Caco-2 (cell line): ENCODE measurements at regions not wholly inside any gene's neighbourhood (a gene's known extent, or its start where the extent isn't known, plus 50 kb on each side); places are given as distances from the start of the nearest gene placed in this dataset.

Experiments
- BruUV-seq: library from RNA; stranded (reverse); fragments of 400-500 nt; replicated peaks from 2 replicates; lab custom pipeline; 2021; lab: Mats Ljungman, UMichigan
- CTCF ChIA-PET: fragments of 300-600 bp; sonication (Branson Sonifier 250); formaldehyde crosslinking; loops from one replicate; lab custom pipeline; 2022; ENCODE audit warnings: antibody characterized with exemption; lab: Charles Lee
- POLR2A ChIA-PET: fragments of 300-600 bp; sonication (Branson Sonifier 250); formaldehyde crosslinking; loops from one replicate; lab custom pipeline; 2022; ENCODE audit warnings: antibody characterized with exemption; lab: Charles Lee
- DNase-seq, 2 experiments: peaks; one replicate each; pipeline versions ENCODE4 v3.0.0 to v3.0.0-alpha.2; 2020 to 2022
- H3K27me3 ChIP-seq: replicated peaks from 2 replicates; pipeline ENCODE4 v1.6.0; 2011; ENCODE audit warnings: low read length; ENCODE audit not compliant: control insufficient read depth, insufficient read depth
- H3K36me3 ChIP-seq: 2 replicates; pipeline ENCODE4 v1.5.1; 2011; ENCODE audit warnings: low read length; ENCODE audit not compliant: control insufficient read depth, insufficient read depth
- H3K4me1 ChIP-seq: fragments of 250-450 bp; sonication (Bioruptor Pico); 2 replicates; pipeline ENCODE4 v1.5.1; 2020; ENCODE audit warnings: mild to moderate bottlenecking
- H3K4me3 ChIP-seq: 2 replicates; pipeline ENCODE4 v1.5.1; 2011; ENCODE audit warnings: low read depth, mild to moderate bottlenecking, control low read depth, low read length
- H3K9me3 ChIP-seq: fragments of 250-450 bp; sonication (Bioruptor Pico); 2 replicates; pipeline ENCODE4 v1.5.1; 2020; ENCODE audit warnings: mild to moderate bottlenecking, moderate library complexity
- H3K27ac Mint-ChIP-seq: one replicate; pipeline ENCODE4 v1.8.0; 2022; ENCODE audit warnings: mixed read lengths; ENCODE audit not compliant: unreplicated experiment
- H3K27me3 Mint-ChIP-seq: one replicate; pipeline ENCODE4 v1.8.0; 2022; ENCODE audit warnings: mixed read lengths; ENCODE audit not compliant: insufficient read depth, unreplicated experiment
- H3K36me3 Mint-ChIP-seq: one replicate; pipeline ENCODE4 v1.8.0; 2022; ENCODE audit warnings: mild to moderate bottlenecking, mixed read lengths; ENCODE audit not compliant: insufficient read depth, unreplicated experiment
- H3K4me1 Mint-ChIP-seq: one replicate; pipeline ENCODE4 v1.8.0; 2022; ENCODE audit warnings: low read depth, mixed read lengths; ENCODE audit not compliant: unreplicated experiment
- H3K4me3 Mint-ChIP-seq: one replicate; pipeline ENCODE4 v1.8.0; 2022; ENCODE audit warnings: mild to moderate bottlenecking, moderate library complexity, mixed read lengths; ENCODE audit not compliant: unreplicated experiment
- H3K9me3 Mint-ChIP-seq: one replicate; pipeline ENCODE4 v1.8.0; 2022; ENCODE audit warnings: mixed read lengths; ENCODE audit not compliant: unreplicated experiment
- CTCF ChIP-seq, 2 experiments: fragments of 200-600 bp in 1 of 2; IDR thresholded peaks; 1 replicate in 1 of 2; 2 replicates in 1 of 2; pipeline versions ENCODE4 v1.5.1 to v1.8.0; 2011 to 2022; ENCODE audit warnings: antibody characterized with exemption in 1 of 2, control low read depth in 1 of 2, inconsistent platforms in 1 of 2, low read depth in 1 of 2, low read length in 1 of 2, mild to moderate bottlenecking in 1 of 2, moderate library complexity in 1 of 2; ENCODE audit not compliant: insufficient read depth in 1 of 2, severe bottlenecking in 1 of 2, unreplicated experiment in 1 of 2
- intact Hi-C: fragments of 100-400 bp; cut with micrococcal nuclease; formaldehyde crosslinking; loops from one replicate; pipeline ENCODE4 v1.10.0; 2022; ENCODE audit not compliant: unreplicated experiment

DNA sequence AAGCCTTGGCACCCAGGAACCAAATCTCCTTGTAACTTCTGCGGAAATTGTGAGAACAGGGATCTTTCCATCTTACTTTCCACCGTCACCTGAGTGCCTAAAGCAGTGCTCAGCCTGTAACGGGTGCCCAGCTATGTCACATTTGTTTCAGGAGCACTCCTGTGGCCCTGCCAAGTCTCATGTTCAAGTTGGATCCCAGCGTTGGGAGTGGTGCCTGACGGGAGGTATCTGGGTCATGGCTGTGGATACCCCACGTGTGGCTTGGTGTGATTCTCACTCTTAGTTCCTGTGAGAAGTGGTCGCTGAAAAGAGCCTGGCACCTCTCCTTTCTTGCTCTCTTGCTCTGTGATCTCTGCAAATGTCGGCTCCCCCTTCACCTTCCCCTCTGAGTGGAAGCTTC lies 114.9 kb downstream of the UQCRFS1 start:
- BruUV-seq: no TSS peak
- Histone ChIP-seq H3K9me3 (no peaks in the 10 kb centered on the region; the same call in 1 of the 2 replicates), H3K36me3 (no peaks in the 10 kb centered on the region), H3K4me1 (no peaks in the 10 kb centered on the region), H3K4me3 (no peak overlapping the region), H3K27me3 (no peaks in the 10 kb centered on the region)
- DNase-seq: no peak
- H3K36me3 Mint-ChIP-seq: no peaks in the 10 kb centered on the region
- no peak overlapping the region for H3K27ac Mint-ChIP-seq
- intact Hi-C loops: no loop called here
- peaks cover 2% of the 10 kb centered on the region for H3K27me3 Mint-ChIP-seq
- CTCF ChIA-PET: no interaction called here
- H3K4me3 Mint-ChIP-seq: no peak overlapping the region
- H3K4me1 Mint-ChIP-seq: no peaks in the 10 kb centered on the region
- peaks cover 17% of the 10 kb centered on the region for H3K9me3 Mint-ChIP-seq
- POLR2A ChIA-PET: no interaction called here
- no peak for TF ChIP-seq CTCF (IDR thresholded peaks at IDR 0.05; ENCODE audit: insufficient read depth in 1 of 2, low read depth in 1 of 2, low read length in 1 of 2, severe bottlenecking in 1 of 2, unreplicated experiment in 1 of 2)

DNA sequence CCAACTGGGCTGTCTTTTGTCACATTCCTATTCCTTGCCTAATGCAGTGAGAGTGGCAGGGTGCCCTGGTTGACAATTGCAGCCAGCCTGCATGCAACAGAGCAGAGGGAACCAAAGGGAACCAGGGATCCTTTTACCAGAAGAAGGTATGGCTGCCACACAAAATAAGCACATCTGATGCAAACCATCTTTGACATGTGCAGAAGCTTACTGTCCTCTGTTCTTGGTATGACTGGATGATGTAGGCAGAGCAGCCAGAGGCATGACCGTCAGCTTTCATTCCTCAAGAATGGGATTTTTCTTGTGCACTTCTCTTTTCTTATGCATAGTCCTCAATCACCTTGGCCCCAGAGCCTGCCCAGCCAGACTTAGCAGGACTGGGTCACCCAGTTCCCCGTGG lies 116.1 kb downstream of the UQCRFS1 start:
- no peak overlapping the region for H3K4me3 Mint-ChIP-seq

DNA sequence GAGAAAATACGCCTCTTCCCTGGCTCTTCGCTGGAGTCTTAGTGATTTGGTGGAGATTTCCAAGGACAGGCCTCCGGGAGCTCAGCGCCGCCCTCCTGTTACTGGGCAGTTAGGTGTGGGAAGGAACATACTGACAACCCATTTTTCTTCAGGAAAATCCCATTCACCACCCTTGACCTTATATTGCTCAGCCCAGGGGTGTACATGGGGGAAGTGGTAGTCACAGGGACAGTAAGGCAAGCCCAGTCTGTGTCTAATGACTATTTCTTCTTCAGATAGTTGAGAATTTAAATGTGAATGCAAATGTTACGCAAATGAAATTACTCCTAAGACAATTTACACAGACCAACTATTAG lies 119.4 kb downstream of the UQCRFS1 start:
- Mint-ChIP-seq H3K9me3 (peaks cover 17% of the 10 kb centered on the region), H3K27me3 (peaks cover 2% of the 10 kb centered on the region), H3K4me3 (no peak overlapping the region), H3K4me1 (no peaks in the 10 kb centered on the region), H3K27ac (no peak overlapping the region), H3K36me3 (no peaks in the 10 kb centered on the region)
- no peak for TF ChIP-seq CTCF (IDR thresholded peaks at IDR 0.05; ENCODE audit: insufficient read depth in 1 of 2, low read depth in 1 of 2, low read length in 1 of 2, severe bottlenecking in 1 of 2, unreplicated experiment in 1 of 2)
- H3K27me3 ChIP-seq: no peaks in the 10 kb centered on the region
- no peaks in the 10 kb centered on the region for H3K36me3 ChIP-seq
- no TSS peak for BruUV-seq
- ChIA-PET CTCF (no interaction called here), POLR2A (no interaction called here)
- DNase-seq: no peak
- no peak overlapping the region for H3K4me3 ChIP-seq
- H3K4me1 ChIP-seq: no peaks in the 10 kb centered on the region
- H3K9me3 ChIP-seq: no peaks in the 10 kb centered on the region
- intact Hi-C loops: no loop called here

More for the DNA sequence above, 116.1 kb downstream of the UQCRFS1 start:
- no peaks in the 10 kb centered on the region for H3K36me3 ChIP-seq
- intact Hi-C loops: no loop called here
- H3K9me3 Mint-ChIP-seq: peaks cover 17% of the 10 kb centered on the region
- H3K36me3 Mint-ChIP-seq: no peaks in the 10 kb centered on the region
- ChIA-PET CTCF (no interaction called here), POLR2A (no interaction called here)
- no peak for DNase-seq
- no TSS peak for BruUV-seq
- no peaks in the 10 kb centered on the region for H3K27me3 ChIP-seq
- H3K27me3 Mint-ChIP-seq: peaks cover 2% of the 10 kb centered on the region
- no peaks in the 10 kb centered on the region for H3K4me1 Mint-ChIP-seq
- no peak for TF ChIP-seq CTCF (IDR thresholded peaks at IDR 0.05; ENCODE audit: insufficient read depth in 1 of 2, low read depth in 1 of 2, low read length in 1 of 2, severe bottlenecking in 1 of 2, unreplicated experiment in 1 of 2)
- H3K27ac Mint-ChIP-seq: no peak overlapping the region
- H3K9me3 ChIP-seq: no peaks in the 10 kb centered on the region; the same call in 1 of the 2 replicates
- no peaks in the 10 kb centered on the region for H3K4me1 ChIP-seq
- H3K4me3 ChIP-seq: no peak overlapping the region
